ENCODE measurements at regions not wholly inside any gene's neighbourhood (a gene's known extent, or its start where the extent isn't known, plus 50 kb on each side); places are given as distances from the start of the nearest gene placed in this dataset.

GRCh38 chr7:41130086-41130485 is 572.8 kb downstream of the INHBA start:
- TF ChIP-seq CTCF (IDR thresholded peaks at IDR 0.05) (no peak), POLR2AphosphoS5 (IDR thresholded peaks at IDR 0.05) (no peak)
